Myocyte (in vitro differentiated cells): ENCODE measurements at regions not wholly inside any gene's neighbourhood (a gene's known extent, or its start where the extent isn't known, plus 50 kb on each side); places are given as distances from the start of the nearest gene placed in this dataset.

ENCODE experiments used
- DNase-seq: peaks from one replicate; pipeline ENCODE4 v3.0.0-alpha.2; 2012; ENCODE audit warnings: low read depth

- no peak for DNase-seq
These were observed 78.4 kb downstream of the INHBB start for GRCh38 chr2:120424274-120424796.

- no peak for DNase-seq
These were observed 79.1 kb downstream of the INHBB start for GRCh38 chr2:120425014-120425413.

- DNase-seq = no peak
These were observed 82.8 kb downstream of the INHBB start for GRCh38 chr2:120428748-120429147.

- DNase-seq = no peak
These were observed 83.9 kb downstream of the INHBB start for GRCh38 chr2:120429586-120430500.

- no peak for DNase-seq
These were observed 84.5 kb downstream of the INHBB start for GRCh38 chr2:120430501-120430830.

- DNase-seq = no peak
These were observed 85.0 kb downstream of the INHBB start for GRCh38 chr2:120430957-120431356.

GRCh38 chr2:120431386-120432292, 85.7 kb downstream of the INHBB start:
- no peak for DNase-seq

GRCh38 chr2:120432293-120432975, 86.5 kb downstream of the INHBB start:
- DNase-seq = no peak

GRCh38 chr2:120432976-120433815, 87.3 kb downstream of the INHBB start:
- no peak for DNase-seq

- no peak for DNase-seq
These were observed 87.9 kb downstream of the INHBB start for GRCh38 chr2:120433816-120434290.

GRCh38 chr2:120434492-120435308, 88.8 kb downstream of the INHBB start:
- DNase-seq = no peak

GRCh38 chr2:120435671-120436459, 89.9 kb downstream of the INHBB start:
- no peak for DNase-seq

GRCh38 chr2:120436460-120436739, 90.5 kb downstream of the INHBB start:
- peak; percentile 65 for DNase-seq

- DNase-seq = peak; percentile 45
These were observed 91.1 kb downstream of the INHBB start for GRCh38 chr2:120436885-120437603.

GRCh38 chr2:120437604-120438000, 91.7 kb downstream of the INHBB start:
- DNase-seq = no peak

GRCh38 chr2:120438301-120439066, 92.5 kb downstream of the INHBB start:
- no peak for DNase-seq

- no peak for DNase-seq
These were observed 93.1 kb downstream of the INHBB start for GRCh38 chr2:120439067-120439368.
